Epithelial cell of proximal tubule (primary cell): ENCODE measurements at regions not wholly inside any gene's neighbourhood (a gene's known extent, or its start where the extent isn't known, plus 50 kb on each side); places are given as distances from the start of the nearest gene placed in this dataset.

Experiments
- DNase-seq: peaks from one replicate; pipeline ENCODE4 v3.0.0-alpha.2; 2011; ENCODE audit warnings: low read depth
- H3K4me3 ChIP-seq: 2 replicates; pipeline ENCODE4 v1.5.1; 2011; ENCODE audit warnings: low read depth, mild to moderate bottlenecking, low read length
- CTCF ChIP-seq: conservative IDR thresholded peaks from 2 replicates; pipeline ENCODE4 v1.5.1; 2012; ENCODE audit warnings: low read depth, mild to moderate bottlenecking, low read length

GRCh38 chr5:29960323-29960722 is 1233.2 kb upstream of the CDH6 start:
- H3K4me3 ChIP-seq = no peak overlapping the region
- no peak for DNase-seq
- TF ChIP-seq CTCF = no peak

GRCh38 chr5:29950416-29951145 is 1242.9 kb upstream of the CDH6 start:
- DNase-seq = no peak
- no peak for TF ChIP-seq CTCF
- H3K4me3 ChIP-seq = no peak overlapping the region

- H3K4me3 ChIP-seq = no peak overlapping the region
- no peak for TF ChIP-seq CTCF
- no peak for DNase-seq
Measured at GRCh38 chr5:29949301-29949872, 1244.1 kb upstream of the CDH6 start.

GRCh38 chr5:29944327-29944726 is 1249.2 kb upstream of the CDH6 start:
- H3K4me3 ChIP-seq = no peak overlapping the region
- TF ChIP-seq CTCF = no peak
- no peak for DNase-seq

GRCh38 chr5:29942089-29942488 is 1251.4 kb upstream of the CDH6 start:
- DNase-seq = no peak
- TF ChIP-seq CTCF = no peak

GRCh38 chr5:29939988-29940387 is 1253.5 kb upstream of the CDH6 start:
- DNase-seq = no peak
- H3K4me3 ChIP-seq = no peak overlapping the region
- no peak for TF ChIP-seq CTCF

More at GRCh38 chr5:29942089-29942488, 1251.4 kb upstream of the CDH6 start:
- H3K4me3 ChIP-seq = no peak overlapping the region

GRCh38 chr5:29935371-29935770 is 1258.1 kb upstream of the CDH6 start:
- H3K4me3 ChIP-seq = no peak overlapping the region

More at GRCh38 chr5:29935371-29935770, 1258.1 kb upstream of the CDH6 start:
- DNase-seq = no peak
- TF ChIP-seq CTCF = no peak
